ENCODE measurements at regions not wholly inside any gene's neighbourhood (a gene's known extent, or its start where the extent isn't known, plus 50 kb on each side); places are given as distances from the start of the nearest gene placed in this dataset.
"Not testable (repeated sequence)": the region's sequence is repeated elsewhere in the genome, so short reads cannot be mapped to it uniquely, and the experiment has no call there.

DNA sequence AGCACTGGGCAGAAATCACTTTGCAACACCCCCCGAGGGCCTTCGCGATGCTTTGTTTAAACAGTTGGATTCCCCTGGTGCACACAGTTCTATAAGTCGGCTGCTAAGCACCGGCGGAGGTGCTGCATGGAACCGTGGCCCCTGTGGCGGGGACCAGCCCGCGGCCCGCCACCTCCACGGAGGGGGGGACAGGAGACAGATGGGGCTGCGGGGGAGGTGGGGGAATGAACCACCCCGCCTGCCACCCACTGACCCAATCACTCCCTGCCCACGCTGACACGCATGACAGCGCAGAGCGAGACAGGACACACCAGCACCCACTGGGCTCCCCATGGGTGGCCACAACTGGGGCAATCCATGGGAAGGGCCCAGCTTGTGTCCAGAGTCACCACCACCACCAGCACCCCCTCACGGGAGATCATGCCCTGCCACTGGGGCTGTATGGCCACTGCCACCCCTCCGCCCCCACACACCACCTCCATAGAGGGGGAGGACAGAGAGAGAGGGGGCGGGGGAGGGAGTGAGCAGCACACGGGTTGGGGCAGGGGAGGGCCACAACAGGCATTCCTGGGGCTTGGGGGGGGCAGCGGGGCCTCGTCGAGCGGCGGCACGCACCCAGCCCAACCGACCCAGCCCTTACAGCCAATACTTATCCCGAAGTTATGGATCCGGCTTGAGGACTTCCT, 118.3 kb upstream of the ANKRD30BL start:
- H3K4me1 ChIP-seq: no peaks in the 10 kb centered on the region
- in situ Hi-C loops (cut with MboI; ENCODE audit: low sequenced_read_pairs): no loop called here
- H3K36me3 ChIP-seq (replicated peaks): no peaks in the 10 kb centered on the region
- H3K27me3 ChIP-seq (ENCODE audit: low read depth): no peaks in the 10 kb centered on the region
- no peak overlapping the region for H3K4me3 ChIP-seq
- no peak for DNase-seq (ENCODE audit: low spot score in 2 of 2)
- no peaks in the 10 kb centered on the region for H3K9me3 ChIP-seq

DNA sequence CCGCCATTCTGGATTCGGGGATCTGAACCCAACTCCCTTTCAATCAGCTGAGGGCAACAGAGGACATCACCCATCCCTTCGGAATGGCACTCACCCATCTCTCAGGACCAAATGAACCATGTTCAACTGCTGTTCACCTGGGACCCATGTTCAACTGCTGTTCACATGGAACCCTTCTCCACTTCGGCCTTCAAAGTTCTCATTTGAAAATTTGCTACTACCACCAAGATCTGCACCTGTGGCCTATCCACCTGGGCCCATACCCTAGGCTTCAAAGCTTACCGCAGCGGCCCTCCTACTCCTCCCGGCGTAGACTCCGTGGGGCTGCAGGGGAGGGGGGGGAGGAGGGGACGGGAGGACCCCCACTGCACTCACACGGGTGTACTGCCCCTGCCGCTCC, 119.2 kb upstream of the ANKRD30BL start:
- H3K4me1 ChIP-seq: no peaks in the 10 kb centered on the region
- H3K27me3 ChIP-seq (ENCODE audit: low read depth): no peaks in the 10 kb centered on the region
- no peaks in the 10 kb centered on the region for H3K9me3 ChIP-seq
- H3K36me3 ChIP-seq (replicated peaks): no peaks in the 10 kb centered on the region
- no peak for DNase-seq (ENCODE audit: low spot score in 2 of 2)
- in situ Hi-C loops (cut with MboI; ENCODE audit: low sequenced_read_pairs): no loop called here
- H3K4me3 ChIP-seq: no peak overlapping the region

DNA sequence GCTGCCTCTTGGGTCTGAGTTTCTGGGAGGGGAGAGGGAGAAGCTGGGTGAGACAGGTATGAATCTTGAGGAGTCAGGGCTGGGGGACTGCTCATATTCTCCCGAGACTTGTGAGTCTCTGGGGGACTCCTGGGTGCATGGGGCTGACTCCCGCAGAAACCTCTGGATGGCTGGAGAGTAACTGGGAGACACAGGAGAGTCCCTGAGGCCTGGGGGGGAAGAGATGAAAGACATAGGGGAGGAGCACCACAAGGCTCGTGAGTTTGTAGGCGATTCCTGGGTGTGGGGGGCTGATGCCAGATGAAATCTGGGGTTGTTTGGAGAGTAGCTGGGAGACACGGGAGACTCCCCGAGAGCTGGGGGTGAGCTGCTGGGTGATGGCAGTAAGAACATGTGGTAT, 120.4 kb upstream of the ANKRD30BL start:
- DNase-seq (ENCODE audit: low spot score in 2 of 2); H3K27me3 ChIP-seq (ENCODE audit: low read depth); H3K9me3 ChIP-seq; H3K4me1 ChIP-seq; in situ Hi-C loops (cut with MboI; ENCODE audit: low sequenced_read_pairs); H3K36me3 ChIP-seq (replicated peaks); H3K4me3 ChIP-seq: not testable (repeated sequence)

DNA sequence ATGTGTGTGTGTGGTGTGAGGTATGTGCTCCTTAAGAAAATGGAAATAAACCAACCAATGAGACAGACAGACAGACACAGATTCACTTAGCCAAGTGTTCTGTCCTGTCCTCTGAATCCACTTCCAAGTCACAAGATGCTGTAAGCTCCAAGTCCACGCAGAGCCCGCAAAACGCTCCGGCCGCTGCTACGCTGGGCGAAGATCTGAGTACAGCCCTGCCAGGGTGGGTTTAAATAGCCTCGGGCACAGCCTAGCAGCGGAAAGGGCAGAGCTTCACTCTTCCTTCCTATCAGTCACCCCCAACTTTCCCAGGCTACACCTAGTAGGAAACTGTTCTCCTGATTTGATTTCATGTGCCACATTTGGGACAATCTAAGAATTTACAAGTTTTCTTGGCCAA, 121.2 kb upstream of the ANKRD30BL start:
- H3K27me3 ChIP-seq (ENCODE audit: low read depth): no peaks in the 10 kb centered on the region
- in situ Hi-C loops (cut with MboI; ENCODE audit: low sequenced_read_pairs): no loop called here
- H3K9me3 ChIP-seq: no peaks in the 10 kb centered on the region
- H3K36me3 ChIP-seq (replicated peaks): no peaks in the 10 kb centered on the region
- DNase-seq (ENCODE audit: low spot score in 2 of 2): no peak
- H3K4me3 ChIP-seq: no peak overlapping the region
- no peaks in the 10 kb centered on the region for H3K4me1 ChIP-seq

DNA sequence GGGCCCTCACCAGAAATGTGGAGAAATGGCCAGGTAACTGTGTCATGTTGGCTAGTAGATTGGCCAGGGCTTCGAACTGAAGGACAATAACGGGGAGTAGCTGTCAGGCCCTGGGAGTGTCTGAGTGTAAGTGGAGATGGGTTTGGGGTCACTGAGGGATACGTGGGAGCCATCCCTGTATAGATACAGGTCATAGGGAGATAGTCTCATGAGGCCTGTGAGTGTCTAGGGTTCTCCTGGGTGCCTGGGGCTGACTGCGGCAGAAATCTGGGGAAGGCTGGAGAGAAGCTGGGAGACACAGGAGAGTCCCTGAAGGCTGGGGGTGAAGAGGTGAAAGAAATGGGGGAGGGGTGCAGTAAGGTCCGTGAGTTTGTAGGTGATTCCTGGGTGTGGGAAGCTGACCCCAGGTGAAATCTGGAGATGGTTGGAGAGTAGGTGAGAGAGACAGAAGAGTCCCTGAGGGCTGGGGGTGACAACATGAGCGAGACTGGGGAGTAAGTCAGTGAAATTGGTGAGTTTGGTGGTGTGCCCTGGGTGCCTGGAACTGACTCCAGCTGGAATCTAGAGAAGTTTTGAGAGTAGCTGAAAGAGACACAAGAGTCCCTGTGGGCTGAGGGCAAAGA, 124.6 kb upstream of the ANKRD30BL start:
- DNase-seq (ENCODE audit: low spot score in 2 of 2); H3K27me3 ChIP-seq (ENCODE audit: low read depth); H3K4me3 ChIP-seq; H3K36me3 ChIP-seq (replicated peaks); in situ Hi-C loops (cut with MboI; ENCODE audit: low sequenced_read_pairs); H3K9me3 ChIP-seq; H3K4me1 ChIP-seq: not testable (repeated sequence)

DNA sequence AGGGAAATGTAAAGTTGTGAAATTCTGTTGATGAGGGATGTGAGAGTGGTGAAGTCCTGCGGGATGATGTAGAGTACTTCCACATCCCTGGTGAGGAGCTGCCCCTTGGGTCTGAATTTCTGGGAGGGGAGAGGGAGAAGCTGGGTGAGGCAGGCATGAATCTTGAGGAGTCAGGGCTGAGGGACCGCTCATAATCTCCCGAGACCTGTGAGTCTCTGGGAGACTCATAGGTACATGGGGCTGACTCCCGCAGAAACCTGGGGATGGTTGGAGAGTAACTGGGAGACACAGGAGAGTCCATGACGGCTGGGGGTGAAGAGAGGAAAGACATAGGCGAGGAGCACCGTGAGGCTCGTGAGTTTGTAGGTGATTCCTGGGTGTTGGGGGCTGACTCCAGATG, 126.2 kb upstream of the ANKRD30BL start:
- H3K9me3 ChIP-seq; H3K27me3 ChIP-seq (ENCODE audit: low read depth); in situ Hi-C loops (cut with MboI; ENCODE audit: low sequenced_read_pairs); H3K4me3 ChIP-seq; H3K4me1 ChIP-seq; DNase-seq (ENCODE audit: low spot score in 2 of 2); H3K36me3 ChIP-seq (replicated peaks): not testable (repeated sequence)

DNA sequence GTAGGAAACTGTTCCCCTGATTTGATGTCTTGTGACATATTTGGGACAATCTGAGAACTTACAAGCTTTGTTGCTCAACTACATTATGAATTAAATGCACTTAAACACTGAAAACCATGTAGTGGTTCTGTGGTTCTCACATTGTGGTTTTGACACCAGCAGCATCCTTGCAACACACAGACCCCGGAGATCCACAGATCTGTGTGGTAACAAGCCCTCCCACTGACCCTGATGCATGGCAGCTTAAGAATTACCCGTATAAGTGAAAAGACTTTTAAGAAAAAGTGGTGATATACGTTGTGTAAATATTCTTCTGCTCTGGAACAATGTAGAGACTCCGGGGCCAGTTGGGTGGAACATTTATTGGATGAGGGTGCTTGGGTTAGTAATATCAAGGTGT, 127.4 kb upstream of the ANKRD30BL start:
- DNase-seq (ENCODE audit: low spot score in 2 of 2); H3K9me3 ChIP-seq; H3K4me1 ChIP-seq; H3K36me3 ChIP-seq (replicated peaks); H3K27me3 ChIP-seq (ENCODE audit: low read depth); in situ Hi-C loops (cut with MboI; ENCODE audit: low sequenced_read_pairs); H3K4me3 ChIP-seq: not testable (repeated sequence)

DNA sequence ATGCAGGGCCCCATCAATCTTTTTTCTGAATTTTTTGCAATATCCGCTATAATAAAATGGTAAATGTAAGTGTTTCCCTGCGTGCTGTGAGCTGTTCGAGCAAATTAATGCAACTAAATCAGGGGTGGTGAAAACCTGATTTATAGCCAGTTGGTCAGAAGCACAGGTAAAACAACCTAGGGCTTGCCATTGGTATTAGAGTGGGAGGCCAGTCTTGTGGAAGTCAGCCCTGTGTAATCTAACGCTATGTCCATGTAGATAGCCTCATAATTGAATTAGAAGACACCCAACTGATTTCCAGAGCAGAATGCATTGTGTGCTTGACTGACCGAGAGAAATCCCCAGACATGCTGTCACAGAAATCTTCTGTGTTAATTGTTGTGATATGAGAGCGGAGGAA, 126.8 kb upstream of the GPR39 start:
- H3K4me1 ChIP-seq; H3K4me3 ChIP-seq; H3K9me3 ChIP-seq; H3K27me3 ChIP-seq (ENCODE audit: low read depth); DNase-seq (ENCODE audit: low spot score in 2 of 2); H3K36me3 ChIP-seq (replicated peaks); in situ Hi-C loops (cut with MboI; ENCODE audit: low sequenced_read_pairs): not testable (repeated sequence)

DNA sequence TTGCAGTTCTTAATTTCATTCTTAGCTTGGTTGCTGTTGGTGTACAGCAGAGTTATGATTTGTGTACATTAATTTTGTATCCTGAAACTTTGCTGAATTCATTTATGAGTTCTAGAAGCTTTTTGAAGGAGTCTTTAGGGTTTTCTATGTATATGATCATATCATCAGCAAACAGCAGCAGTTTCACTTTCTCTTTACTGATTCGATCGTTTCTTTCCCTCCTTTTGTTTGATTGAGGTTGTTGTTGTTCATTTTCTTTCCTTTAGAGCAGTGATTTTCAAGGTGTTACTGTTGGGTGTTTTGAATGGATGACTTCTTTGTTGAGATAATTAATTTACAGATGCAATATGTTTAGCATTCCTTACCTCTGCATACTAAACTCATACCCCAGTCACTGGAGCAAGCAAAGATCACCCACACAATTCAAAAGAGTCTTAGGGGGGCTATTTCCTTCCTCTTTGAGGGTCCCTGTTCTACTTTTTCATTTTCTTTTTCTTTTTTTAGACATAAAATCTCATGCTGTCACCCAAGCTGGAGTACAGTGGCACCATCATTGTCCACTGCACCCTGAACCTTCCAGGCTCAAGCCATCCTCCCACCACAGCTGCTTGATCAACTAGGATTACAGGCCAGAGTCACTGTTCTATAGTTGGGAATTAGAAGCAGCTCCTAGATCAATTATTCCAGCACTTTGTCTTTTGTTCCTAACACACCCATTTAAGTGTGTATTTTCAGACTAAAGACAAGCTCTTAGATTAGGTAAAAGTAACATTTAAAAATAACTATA, 115.8 kb upstream of the GPR39 start:
- H3K9me3 ChIP-seq; H3K27me3 ChIP-seq (ENCODE audit: low read depth); H3K4me3 ChIP-seq; DNase-seq (ENCODE audit: low spot score in 2 of 2); H3K4me1 ChIP-seq; in situ Hi-C loops (cut with MboI; ENCODE audit: low sequenced_read_pairs); H3K36me3 ChIP-seq (replicated peaks): not testable (repeated sequence)

DNA sequence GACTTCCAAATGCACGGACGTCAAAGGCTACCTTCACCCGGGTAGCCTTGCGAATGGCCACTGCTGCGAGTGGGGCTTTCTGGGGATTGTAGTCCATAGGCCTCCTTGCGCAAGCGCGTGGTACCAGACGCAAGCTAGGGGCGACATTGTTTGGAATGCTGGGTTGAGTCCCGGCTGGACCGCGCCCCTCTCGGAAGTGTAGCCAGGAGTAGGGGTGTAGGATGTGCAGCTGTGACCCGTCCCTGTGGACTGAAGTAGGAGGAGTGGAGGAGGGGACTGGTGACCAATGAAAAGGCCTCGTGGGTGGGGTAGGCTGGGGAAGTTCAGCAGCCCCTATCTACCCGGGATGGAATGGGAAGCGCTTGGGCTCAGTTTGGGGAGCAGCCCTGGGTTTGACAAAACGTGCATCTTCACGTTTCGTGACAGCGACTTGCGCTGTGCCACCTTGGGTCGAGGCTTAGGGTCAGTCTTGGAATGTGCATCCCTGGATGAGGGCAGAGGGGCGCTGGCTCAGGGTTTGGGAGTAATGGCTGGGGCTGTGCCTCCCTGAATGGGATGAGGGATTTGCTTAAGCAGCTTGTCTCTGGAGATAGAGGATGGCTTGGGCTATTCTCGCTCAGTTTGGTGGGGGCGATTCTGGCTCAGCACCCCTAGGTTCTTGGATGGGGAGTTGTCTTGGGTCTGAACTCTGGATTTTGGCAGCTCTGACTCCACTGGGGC, 111.8 kb upstream of the GPR39 start:
- in situ Hi-C loops (cut with MboI; ENCODE audit: low sequenced_read_pairs); H3K4me1 ChIP-seq; H3K4me3 ChIP-seq; H3K27me3 ChIP-seq (ENCODE audit: low read depth); H3K9me3 ChIP-seq; DNase-seq (ENCODE audit: low spot score in 2 of 2); H3K36me3 ChIP-seq (replicated peaks): not testable (repeated sequence)

DNA sequence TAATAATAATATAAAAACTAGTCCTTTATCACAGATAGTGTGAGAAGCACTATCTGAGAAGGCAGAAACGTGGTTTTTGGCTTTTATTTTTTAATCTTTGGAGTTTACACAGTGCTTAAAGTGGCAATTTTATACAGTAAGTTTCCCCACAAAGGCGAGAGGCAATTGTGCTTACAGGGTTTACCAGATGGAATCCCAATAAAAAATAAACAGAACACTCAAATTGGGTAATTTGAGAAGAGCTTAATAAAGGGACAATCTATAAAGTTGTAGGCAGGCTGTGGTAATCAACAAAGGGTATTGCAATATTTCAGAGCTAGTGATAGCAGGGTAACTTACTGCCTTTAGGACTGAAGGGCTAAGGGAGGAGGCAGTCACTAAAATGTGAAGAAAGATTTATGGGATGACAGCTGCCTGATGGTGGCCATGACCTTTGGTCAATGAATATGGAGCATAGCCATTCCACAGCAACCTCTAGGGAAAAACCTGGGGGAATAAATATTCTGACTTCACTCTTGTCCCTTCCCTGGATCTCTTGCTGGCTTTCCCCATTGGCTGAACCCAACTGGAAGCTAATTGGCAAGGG, 108.9 kb upstream of the GPR39 start:
- H3K4me1 ChIP-seq; H3K9me3 ChIP-seq; H3K27me3 ChIP-seq (ENCODE audit: low read depth); in situ Hi-C loops (cut with MboI; ENCODE audit: low sequenced_read_pairs); H3K4me3 ChIP-seq; DNase-seq (ENCODE audit: low spot score in 2 of 2); H3K36me3 ChIP-seq (replicated peaks): not testable (repeated sequence)

DNA sequence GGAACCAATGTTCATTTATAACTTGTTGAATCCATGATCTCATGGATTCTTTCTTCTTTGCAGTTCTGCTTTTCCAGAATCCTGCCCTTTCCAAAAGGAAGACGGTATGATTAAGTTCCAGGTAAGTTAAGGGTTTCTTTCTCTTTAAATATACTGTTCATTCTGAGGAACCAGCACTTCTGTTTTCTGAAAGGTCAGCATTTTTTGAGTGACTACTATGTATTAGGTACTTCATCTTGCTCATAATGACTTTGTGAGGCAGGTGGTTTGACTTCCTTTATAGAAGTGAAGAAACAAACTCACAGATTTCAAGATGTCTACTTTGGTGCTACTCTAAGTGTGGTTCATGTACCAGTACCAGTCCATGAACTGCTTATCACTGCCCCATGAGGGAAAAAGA, 107.4 kb upstream of the GPR39 start:
- H3K4me1 ChIP-seq; H3K36me3 ChIP-seq (replicated peaks); in situ Hi-C loops (cut with MboI; ENCODE audit: low sequenced_read_pairs); H3K27me3 ChIP-seq (ENCODE audit: low read depth); DNase-seq (ENCODE audit: low spot score in 2 of 2); H3K4me3 ChIP-seq; H3K9me3 ChIP-seq: not testable (repeated sequence)

DNA sequence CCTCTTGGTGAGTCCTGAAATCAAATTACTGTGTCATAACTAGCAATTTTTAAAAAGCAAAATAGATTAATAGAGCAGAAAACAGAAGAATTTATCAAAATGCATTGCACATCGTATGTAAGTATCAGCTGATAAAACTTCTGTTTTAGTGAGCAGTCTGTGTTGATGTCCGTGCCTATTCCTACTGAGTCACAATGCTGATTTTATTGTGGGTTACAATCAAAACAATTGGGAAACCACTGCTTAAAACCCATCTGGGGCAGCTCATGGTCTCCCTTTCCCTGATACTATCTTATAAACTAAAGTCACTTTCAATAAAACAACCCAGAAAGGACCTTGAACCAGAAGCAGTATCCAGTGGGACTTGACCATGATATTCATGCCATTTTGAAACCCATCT, 101.1 kb upstream of the GPR39 start:
- DNase-seq (ENCODE audit: low spot score in 2 of 2); H3K36me3 ChIP-seq (replicated peaks); H3K9me3 ChIP-seq; H3K4me3 ChIP-seq; H3K4me1 ChIP-seq; in situ Hi-C loops (cut with MboI; ENCODE audit: low sequenced_read_pairs); H3K27me3 ChIP-seq (ENCODE audit: low read depth): not testable (repeated sequence)

All from HAP-1 (cell line).